MM.1S (cell line): ENCODE measurements at regions not wholly inside any gene's neighbourhood (a gene's known extent, or its start where the extent isn't known, plus 50 kb on each side); places are given as distances from the start of the nearest gene placed in this dataset.

Experiments used
- CTCF ChIP-seq: fragments of 300-600 bp; sonication (generic); IDR thresholded peaks from 2 replicates; pipeline ENCODE4 v1.5.1; 2016; ENCODE audit warnings: antibody characterized with exemption, low read length, mixed read lengths
- EZH2 ChIP-seq: fragments of 300-600 bp; sonication (generic); optimal IDR thresholded peaks from 2 replicates; pipeline ENCODE3; 2017; ENCODE audit warnings: low read depth, mild to moderate bottlenecking, antibody characterized with exemption, low read length, mixed read lengths
- EZH2phosphoT487 ChIP-seq: fragments of 300-600 bp; sonication (generic); IDR thresholded peaks from 2 replicates; pipeline ENCODE4 v1.6.1; 2018; ENCODE audit warnings: antibody characterized with exemption, low read length

- TF ChIP-seq CTCF, result no peak
- no peak for TF ChIP-seq EZH2
- TF ChIP-seq EZH2phosphoT487, result no peak
These were observed 71.3 kb upstream of the FYN start for GRCh38 chr6:111944541-111944940.
